Large intestine (tissue), 3 donors: ENCODE measurements at regions not wholly inside any gene's neighbourhood (a gene's known extent, or its start where the extent isn't known, plus 50 kb on each side); places are given as distances from the start of the nearest gene placed in this dataset.

Source experiments
- DNase-seq, 2 donors: peaks; one replicate each; pipeline versions ENCODE4 v3.0.0 to v3.0.0-alpha.2; 2013
- H3K27ac ChIP-seq: one replicate; pipeline ENCODE4 v1.5.1; 2013; ENCODE audit warnings: low read length
- H3K27me3 ChIP-seq: 2 replicates; pipeline ENCODE4 v1.6.1; 2013; ENCODE audit warnings: low read length; ENCODE audit not compliant: control insufficient read depth, insufficient read depth
- H3K36me3 ChIP-seq: 2 replicates; pipeline ENCODE4 v1.6.1; 2013; ENCODE audit warnings: low read length; ENCODE audit not compliant: control insufficient read depth, insufficient read depth
- H3K4me1 ChIP-seq: one replicate; pipeline ENCODE4 v1.6.1; 2013; ENCODE audit warnings: low read length; ENCODE audit not compliant: control insufficient read depth, insufficient read depth
- H3K4me3 ChIP-seq: one replicate; pipeline ENCODE4 v1.5.1; 2013; ENCODE audit warnings: low read length
- H3K9me3 ChIP-seq: one replicate; pipeline ENCODE4 v1.6.1; 2013; ENCODE audit warnings: mild to moderate bottlenecking, low read depth, low read length, moderate library complexity; ENCODE audit not compliant: control insufficient read depth
- WGBS: methylation state at CpG from one replicate; pipeline ENCODE4 v1.1.5; 2013; ENCODE audit warnings: low lambda C conversion rate; ENCODE audit not compliant: insufficient coverage; 5-methylcytosine and 5-hydroxymethylcytosine counted together

- Histone ChIP-seq H3K9me3 (no peaks in the 10 kb centered on the region), H3K4me3 (no peak overlapping the region), H3K4me1 (peaks cover 3% of the 10 kb centered on the region), H3K27ac (no peak overlapping the region), H3K36me3 (no peaks in the 10 kb centered on the region), H3K27me3 (no peaks in the 10 kb centered on the region)
- no peak for DNase-seq
- 100% methylated on average over 1 of the region's 8 CpGs for WGBS
Observed at GRCh38 chr9:94159069-94159939, 75.0 kb downstream of the PTPDC1 start.

- H3K4me1 ChIP-seq: peaks cover 9% of the 10 kb centered on the region
- H3K27me3 ChIP-seq: no peaks in the 10 kb centered on the region
- peak in 1 of 2 donors; percentile 44 for DNase-seq
- no peaks in the 10 kb centered on the region for H3K36me3 ChIP-seq
- H3K9me3 ChIP-seq: no peaks in the 10 kb centered on the region
- no peak overlapping the region for H3K4me3 ChIP-seq
- 100% methylated on average over 1 of the region's 11 CpGs for WGBS
- no peak overlapping the region for H3K27ac ChIP-seq
Observed at GRCh38 chr9:94160594-94161501, 76.6 kb downstream of the PTPDC1 start.

- Histone ChIP-seq H3K27ac (no peak overlapping the region), H3K36me3 (no peaks in the 10 kb centered on the region), H3K4me3 (no peak overlapping the region), H3K27me3 (no peaks in the 10 kb centered on the region), H3K4me1 (peaks cover 9% of the 10 kb centered on the region), H3K9me3 (no peaks in the 10 kb centered on the region)
- no peak for DNase-seq
- WGBS: no CpG with 5 or more reads among the region's 8 CpGs
Observed at GRCh38 chr9:94161673-94162072, 77.4 kb downstream of the PTPDC1 start.

- Histone ChIP-seq H3K4me1 (peaks cover 17% of the 10 kb centered on the region), H3K27ac (no peak overlapping the region), H3K27me3 (no peaks in the 10 kb centered on the region), H3K36me3 (peaks cover 3% of the 10 kb centered on the region), H3K4me3 (peak overlapping the region; percentile 52), H3K9me3 (no peaks in the 10 kb centered on the region)
- DNase-seq: no peak
- 88% methylated on average over 1 of the region's 5 CpGs for WGBS
Observed at GRCh38 chr9:94164806-94165549, 80.7 kb downstream of the PTPDC1 start.

- peak; percentile 99 to 100 for DNase-seq
- Histone ChIP-seq H3K27me3 (no peaks in the 10 kb centered on the region), H3K4me1 (peaks cover 15% of the 10 kb centered on the region), H3K9me3 (no peaks in the 10 kb centered on the region), H3K36me3 (peaks cover 3% of the 10 kb centered on the region), H3K27ac (peak overlapping the region; percentile 58), H3K4me3 (peak overlapping the region; percentile 77)
- 0% methylated on average over 1 of the region's 49 CpGs for WGBS
Observed at GRCh38 chr9:94165592-94166235, 81.5 kb downstream of the PTPDC1 start.

GRCh38 chr9:94166236-94166975 is 82.1 kb downstream of the PTPDC1 start:
- H3K4me3 ChIP-seq: peak overlapping the region; percentile 77
- no peaks in the 10 kb centered on the region for H3K9me3 ChIP-seq
- peak; percentile 99 for DNase-seq
- H3K4me1 ChIP-seq: peaks cover 15% of the 10 kb centered on the region
- no CpG with 5 or more reads among the region's 96 CpGs for WGBS
- peak overlapping the region; percentile 97 for H3K27ac ChIP-seq
- no peaks in the 10 kb centered on the region for H3K27me3 ChIP-seq
- H3K36me3 ChIP-seq: peaks cover 3% of the 10 kb centered on the region

GRCh38 chr9:94166976-94167346 is 82.7 kb downstream of the PTPDC1 start:
- no CpG with 5 or more reads among the region's 23 CpGs for WGBS
- H3K27me3 ChIP-seq: no peaks in the 10 kb centered on the region
- peak overlapping the region; percentile 97 for H3K27ac ChIP-seq
- H3K36me3 ChIP-seq: peaks cover 3% of the 10 kb centered on the region
- peaks cover 15% of the 10 kb centered on the region for H3K4me1 ChIP-seq
- DNase-seq: peak in 1 of 2 donors; percentile 78
- H3K4me3 ChIP-seq: peak overlapping the region; percentile 77
- H3K9me3 ChIP-seq: no peaks in the 10 kb centered on the region

GRCh38 chr9:94167376-94167890 is 83.2 kb downstream of the PTPDC1 start:
- H3K27ac ChIP-seq: peak overlapping the region; percentile 97
- no peaks in the 10 kb centered on the region for H3K27me3 ChIP-seq
- peak overlapping the region; percentile 77 for H3K4me3 ChIP-seq
- peaks cover 3% of the 10 kb centered on the region for H3K36me3 ChIP-seq
- 0% methylated on average over 2 of the region's 5 CpGs for WGBS
- DNase-seq: no peak
- H3K9me3 ChIP-seq: no peaks in the 10 kb centered on the region
- peaks cover 15% of the 10 kb centered on the region for H3K4me1 ChIP-seq
